OCI-LY3 (cell line): ENCODE measurements at regions not wholly inside any gene's neighbourhood (a gene's known extent, or its start where the extent isn't known, plus 50 kb on each side); places are given as distances from the start of the nearest gene placed in this dataset.

Experiments used
- CTCF ChIP-seq: fragments of 200-600, 300-600 bp; sonication (generic); IDR thresholded peaks from 2 replicates; pipeline ENCODE4 v1.5.1; 2014; ENCODE audit warnings: antibody characterized with exemption, low read length, low read depth
- EZH2phosphoT487 ChIP-seq: fragments of 200-600 bp; shearing (Covaris generic); IDR thresholded peaks from 2 replicates; pipeline ENCODE4 v1.6.1; 2018; ENCODE audit warnings: antibody characterized with exemption, mixed run types, low read depth

GRCh38 chr3:147613725-147614124 is 204.6 kb downstream of the ZIC1 start:
- TF ChIP-seq CTCF (no peak), EZH2phosphoT487 (no peak)
